Mesodermal cell (in vitro differentiated cells): ENCODE measurements at regions not wholly inside any gene's neighbourhood (a gene's known extent, or its start where the extent isn't known, plus 50 kb on each side); places are given as distances from the start of the nearest gene placed in this dataset.
A peak's percentile ranks its signal among the peaks of the same experiment; 100 is the strongest.

Experiments
- H3K27ac ChIP-seq: 2 replicates; pipeline ENCODE4 v1.7.0; 2013; ENCODE audit warnings: mild to moderate bottlenecking, low read depth, low read length, moderate library complexity; ENCODE audit not compliant: severe bottlenecking
- H3K36me3 ChIP-seq: 2 replicates; pipeline ENCODE4 v1.7.1; 2013; ENCODE audit warnings: mild to moderate bottlenecking, low read length, moderate library complexity; ENCODE audit not compliant: control insufficient read depth, insufficient read depth
- H3K4me1 ChIP-seq: one replicate; pipeline ENCODE4 v1.7.1; 2013; ENCODE audit warnings: mild to moderate bottlenecking, low read length; ENCODE audit not compliant: insufficient read depth, control insufficient read depth, poor library complexity, severe bottlenecking
- H3K4me3 ChIP-seq: 2 replicates; pipeline ENCODE4 v1.7.0; 2013; ENCODE audit warnings: low read length, control low read depth, mild to moderate bottlenecking; ENCODE audit not compliant: insufficient read depth, poor library complexity, severe bottlenecking; ENCODE audit errors: extremely low read depth
- H3K9me3 ChIP-seq: 2 replicates; pipeline ENCODE4 v1.7.1; 2013; ENCODE audit warnings: mild to moderate bottlenecking, low read length, moderate library complexity; ENCODE audit not compliant: control insufficient read depth
- WGBS, 2 experiments: methylation state at CpG; one replicate each; pipeline ENCODE4 v1.1.5; 2013; ENCODE audit warnings: missing lambda C conversion rate in 2 of 2; ENCODE audit not compliant: insufficient coverage in 2 of 2; 5-methylcytosine and 5-hydroxymethylcytosine counted together

DNA sequence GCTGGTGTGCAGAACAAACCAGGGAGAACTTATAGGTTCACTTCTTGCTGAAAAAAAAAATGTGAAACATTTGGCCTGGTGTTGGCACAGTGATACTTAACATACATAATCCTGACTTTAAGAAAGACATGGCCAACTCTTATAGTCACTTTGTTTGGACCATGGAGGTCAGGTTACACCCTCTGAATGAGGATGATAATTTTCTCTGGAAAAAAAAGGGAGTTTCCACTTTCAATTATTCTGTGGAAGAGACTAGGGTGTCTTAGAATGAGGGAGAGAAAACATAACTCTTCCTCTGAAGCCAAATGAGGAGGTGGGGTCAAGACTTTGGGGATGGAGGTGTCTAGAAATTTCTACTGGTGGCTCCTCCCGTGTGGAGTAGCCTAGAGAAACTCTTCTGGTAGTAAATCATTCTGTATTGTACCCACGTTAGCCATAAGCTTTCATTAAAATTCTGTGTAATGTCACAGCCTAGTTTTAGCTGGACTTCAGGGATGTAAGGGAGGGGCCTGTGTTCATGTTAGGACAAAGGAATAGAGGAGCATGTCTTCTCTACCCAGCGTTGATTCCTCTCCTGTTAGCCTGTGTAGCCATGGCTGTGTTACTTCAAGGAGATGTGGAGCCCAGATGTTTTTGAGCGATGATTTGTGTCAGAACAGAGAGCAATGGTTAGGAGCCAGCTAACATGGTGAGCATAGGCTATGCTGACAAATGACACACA lies 328.3 kb downstream of the GPAT3 start:
- no peaks in the 10 kb centered on the region for H3K9me3 ChIP-seq
- peaks cover 10% of the 10 kb centered on the region for H3K4me1 ChIP-seq
- no peak overlapping the region for H3K27ac ChIP-seq
- H3K4me3 ChIP-seq, result no peak overlapping the region
- 95 to 96% methylated on average over 2 to 4 of the region's 4 CpGs for WGBS, 2 experiments
- no peaks in the 10 kb centered on the region for H3K36me3 ChIP-seq

DNA sequence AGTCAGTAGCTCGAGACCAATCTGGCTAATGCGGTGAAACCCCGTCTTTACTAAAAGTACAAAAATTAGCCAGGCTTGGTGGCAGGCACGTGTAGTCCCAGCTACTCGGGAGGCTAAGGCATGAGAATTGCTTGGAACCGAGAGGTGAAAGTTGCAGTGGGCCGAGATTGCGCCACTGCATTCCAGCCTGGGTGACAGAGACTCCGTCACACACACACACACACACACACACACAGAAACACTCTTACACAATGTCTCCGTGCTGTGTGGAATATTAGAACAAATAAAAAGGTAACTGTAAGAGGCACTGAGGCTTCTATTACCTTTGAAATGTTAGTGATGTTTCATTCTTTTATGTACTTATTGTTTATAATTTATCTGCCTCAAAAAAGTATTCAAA lies 326.6 kb downstream of the GPAT3 start:
- no peaks in the 10 kb centered on the region for H3K9me3 ChIP-seq
- WGBS, 2 experiments, result 84 to 96% methylated on average over 4 to 6 of the region's 10 CpGs
- H3K36me3 ChIP-seq, result no peaks in the 10 kb centered on the region
- no peak overlapping the region for H3K27ac ChIP-seq
- H3K4me1 ChIP-seq, result peaks cover 17% of the 10 kb centered on the region
- H3K4me3 ChIP-seq, result no peak overlapping the region

DNA sequence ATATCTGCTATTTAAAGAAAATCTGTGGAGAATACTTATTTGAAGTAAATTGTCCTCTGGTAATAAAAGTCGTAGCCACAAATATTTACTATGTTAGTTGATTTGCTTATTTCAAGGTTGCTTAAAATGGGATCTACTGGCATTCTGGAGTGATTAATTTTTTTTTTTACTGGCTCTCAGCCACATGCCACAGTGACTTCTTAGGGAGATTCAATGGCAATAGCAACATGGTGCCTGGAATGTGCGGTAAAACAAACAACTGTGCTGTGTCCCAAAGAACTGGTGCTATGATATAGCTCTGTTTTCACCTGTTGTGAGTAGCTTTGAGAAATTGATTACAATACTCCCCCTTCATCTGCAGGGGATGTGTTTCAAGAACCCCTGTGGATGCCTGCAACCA lies 324.3 kb downstream of the GPAT3 start:
- Histone ChIP-seq H3K36me3 (no peaks in the 10 kb centered on the region), H3K9me3 (no peaks in the 10 kb centered on the region), H3K4me1 (peaks cover 21% of the 10 kb centered on the region), H3K4me3 (no peak overlapping the region), H3K27ac (no peak overlapping the region)
- WGBS, 2 experiments, result 83 to 100% methylated on average over 1 of the region's 2 CpGs

DNA sequence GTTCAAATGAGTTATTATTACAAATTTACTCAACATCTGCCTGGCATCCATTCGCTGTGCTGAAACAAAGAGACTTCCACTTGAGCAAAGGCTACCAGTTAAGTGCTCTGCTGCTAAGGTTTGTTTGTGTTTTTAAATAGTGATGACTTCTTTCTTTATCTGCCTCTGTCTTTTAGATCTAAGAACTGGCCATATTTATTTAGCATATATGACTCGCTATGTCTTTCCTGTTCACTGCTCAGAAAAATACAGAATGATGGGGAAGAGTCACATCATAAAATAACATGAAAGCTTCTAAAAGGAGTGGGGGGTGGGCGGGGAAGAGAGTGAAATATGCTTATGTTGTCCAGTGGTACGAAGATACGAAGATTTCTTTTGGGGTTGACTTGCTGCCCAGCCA lies 322.2 kb downstream of the GPAT3 start:
- Histone ChIP-seq H3K27ac (peak overlapping the region; percentile 18), H3K4me1 (peaks cover 35% of the 10 kb centered on the region), H3K9me3 (no peaks in the 10 kb centered on the region), H3K4me3 (no peak overlapping the region), H3K36me3 (no peaks in the 10 kb centered on the region)
- 94% methylated on average over 2 of the region's 5 CpGs; no CpG with 5 or more reads in 1 of the 2 experiments for WGBS, 2 experiments

DNA sequence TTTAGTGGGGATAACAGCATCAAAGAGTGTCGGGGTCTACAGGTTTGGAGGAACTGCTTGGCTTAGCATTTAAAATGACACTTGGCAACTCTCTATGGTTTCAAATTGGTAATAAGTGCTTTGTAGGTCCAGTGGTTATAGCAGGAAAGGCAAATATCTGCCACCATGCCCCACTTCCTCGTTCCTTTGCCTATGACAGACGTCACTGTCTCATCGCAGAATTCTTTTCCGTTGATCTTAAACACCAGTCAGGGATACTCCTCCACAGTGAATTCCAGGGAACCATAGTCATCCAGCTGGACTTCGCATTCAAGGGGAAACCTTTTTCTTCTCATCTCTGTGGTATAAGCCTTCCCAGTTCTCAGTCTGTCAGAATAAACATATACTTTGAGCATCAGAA lies 319.1 kb downstream of the GPAT3 start:
- H3K4me1 ChIP-seq, result peaks cover 55% of the 10 kb centered on the region
- no peaks in the 10 kb centered on the region for H3K36me3 ChIP-seq
- no peak overlapping the region for H3K4me3 ChIP-seq
- H3K9me3 ChIP-seq, result no peaks in the 10 kb centered on the region
- WGBS, 2 experiments, result 64 to 66% methylated on average over 5 to 6 of the region's 6 CpGs
- peak overlapping the region; percentile 54 for H3K27ac ChIP-seq

DNA sequence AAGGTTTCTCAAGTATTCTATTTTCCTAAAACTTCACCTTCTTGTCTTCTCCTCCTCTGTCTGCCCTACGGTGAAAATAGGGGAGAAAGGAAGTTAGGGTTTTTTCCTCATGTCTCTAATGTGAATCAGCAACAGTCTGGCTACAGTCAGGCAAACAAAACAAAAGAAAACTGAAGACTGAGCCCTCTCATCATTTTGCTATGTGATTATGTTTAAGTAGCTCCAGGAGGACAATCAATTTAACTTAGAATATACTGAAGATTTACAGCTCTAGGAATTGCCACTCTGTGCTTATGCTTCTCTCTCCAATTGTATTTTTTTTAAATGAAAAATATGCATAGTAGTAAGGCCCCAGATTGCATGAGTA lies 316.2 kb downstream of the GPAT3 start:
- WGBS, 2 experiments, result no CpG with 5 or more reads among the region's 1 CpG

DNA sequence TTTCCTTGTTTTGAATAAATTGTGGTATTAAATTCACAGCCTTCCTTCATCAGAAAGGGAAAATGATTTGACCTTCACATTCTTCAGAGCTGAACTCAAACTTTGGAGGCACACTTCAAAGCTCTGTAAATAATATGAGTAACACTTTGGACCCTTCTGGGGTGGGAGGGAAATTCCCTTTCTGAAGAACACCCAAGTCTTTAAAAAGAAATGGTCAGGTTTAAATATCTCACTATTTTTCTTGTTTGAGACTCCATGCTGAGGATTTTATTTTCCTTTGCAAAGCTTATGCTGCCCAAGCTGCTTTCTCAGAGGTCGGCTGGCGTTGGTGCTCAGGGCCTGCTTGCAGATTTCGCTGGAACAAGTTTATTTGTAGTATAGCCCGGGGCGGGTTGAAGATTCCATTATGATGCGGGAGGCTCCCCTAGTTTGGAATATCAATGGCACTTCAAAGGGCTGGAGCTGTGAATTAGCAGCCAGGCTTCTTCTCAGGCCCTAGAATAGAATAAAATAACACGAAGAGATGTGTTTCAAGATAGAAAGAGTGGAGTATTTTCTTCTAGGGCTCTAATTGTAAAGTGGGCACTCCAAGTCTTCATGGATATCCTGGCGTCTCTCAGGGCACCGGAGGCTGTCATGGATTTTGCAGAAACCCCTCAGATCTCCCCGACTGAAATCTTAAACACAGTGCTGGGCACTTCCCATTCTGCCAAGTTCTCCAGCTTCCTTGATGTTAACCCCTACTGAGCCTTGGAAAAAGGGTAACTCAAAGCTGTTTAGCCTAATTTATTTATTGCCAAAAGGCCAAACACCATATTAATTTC lies 315.6 kb downstream of the GPAT3 start:
- Histone ChIP-seq H3K36me3 (no peaks in the 10 kb centered on the region), H3K9me3 (no peaks in the 10 kb centered on the region), H3K4me3 (no peak overlapping the region), H3K27ac (peak overlapping the region; percentile 89), H3K4me1 (peaks cover 46% of the 10 kb centered on the region)
- WGBS, 2 experiments, result 17 to 23% methylated on average over 8 to 10 of the region's 10 CpGs

More for the DNA sequence above, 316.2 kb downstream of the GPAT3 start:
- Histone ChIP-seq H3K4me1 (peaks cover 46% of the 10 kb centered on the region), H3K27ac (peak overlapping the region; percentile 89), H3K9me3 (no peaks in the 10 kb centered on the region), H3K36me3 (no peaks in the 10 kb centered on the region), H3K4me3 (no peak overlapping the region)

DNA sequence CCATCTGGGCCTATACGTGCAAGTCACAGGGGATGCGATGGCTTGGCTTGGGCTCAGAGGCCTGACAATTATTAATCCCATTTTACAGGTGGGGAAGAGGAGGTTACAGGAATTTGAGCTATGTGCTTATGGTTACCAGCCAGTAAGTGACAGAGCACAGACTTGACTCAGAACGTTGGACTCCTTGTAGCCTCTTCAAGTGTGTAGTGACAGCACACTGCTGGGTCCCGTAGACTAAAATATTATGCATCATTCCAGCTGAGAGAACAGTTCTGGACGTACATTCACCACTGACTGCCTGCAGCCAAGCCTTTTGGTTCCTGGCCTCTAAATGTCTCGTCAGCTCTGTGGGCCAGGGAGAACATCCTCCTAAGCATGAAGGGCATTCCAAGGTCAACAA lies 314.5 kb downstream of the GPAT3 start:
- 71 to 88% methylated on average over 3 to 4 of the region's 6 CpGs for WGBS, 2 experiments
- no peak overlapping the region for H3K27ac ChIP-seq
- no peaks in the 10 kb centered on the region for H3K36me3 ChIP-seq
- H3K9me3 ChIP-seq, result no peaks in the 10 kb centered on the region
- H3K4me3 ChIP-seq, result no peak overlapping the region
- peaks cover 39% of the 10 kb centered on the region for H3K4me1 ChIP-seq

DNA sequence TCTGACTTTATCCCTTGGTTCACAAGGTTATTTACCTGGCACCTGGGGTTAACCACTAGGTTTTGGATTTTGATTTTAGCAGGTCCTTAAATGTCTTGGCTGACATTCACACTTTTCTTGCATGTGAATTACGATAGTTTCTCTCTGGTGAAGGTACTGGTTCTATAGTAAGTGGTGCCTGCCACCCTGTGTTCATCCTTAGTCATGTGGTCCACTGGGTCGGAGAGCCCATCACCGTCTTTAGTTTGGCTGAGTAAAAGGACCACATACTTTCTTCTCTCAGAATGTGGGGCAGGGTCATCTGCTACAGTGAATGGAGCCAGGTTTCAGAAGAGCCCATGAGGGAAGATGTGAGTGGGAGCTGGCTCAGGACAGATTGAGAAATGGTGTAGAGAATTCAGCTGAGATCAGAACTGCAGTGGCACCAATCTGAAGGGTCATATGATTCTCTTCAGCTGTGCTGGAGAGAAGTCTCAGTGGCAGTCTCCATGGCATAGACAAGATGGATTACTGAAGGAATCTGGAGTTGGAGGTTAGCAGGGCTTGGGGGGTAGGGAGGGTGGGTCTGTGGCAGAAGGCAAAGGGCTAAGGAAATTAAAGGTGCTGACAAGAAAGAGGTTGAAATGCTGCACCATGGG lies 310.4 kb downstream of the GPAT3 start:
- 90 to 100% methylated on average over 1 to 2 of the region's 3 CpGs for WGBS, 2 experiments
- Histone ChIP-seq H3K4me1 (peaks cover 7% of the 10 kb centered on the region), H3K27ac (no peak overlapping the region), H3K9me3 (no peaks in the 10 kb centered on the region), H3K36me3 (no peaks in the 10 kb centered on the region), H3K4me3 (no peak overlapping the region)

DNA sequence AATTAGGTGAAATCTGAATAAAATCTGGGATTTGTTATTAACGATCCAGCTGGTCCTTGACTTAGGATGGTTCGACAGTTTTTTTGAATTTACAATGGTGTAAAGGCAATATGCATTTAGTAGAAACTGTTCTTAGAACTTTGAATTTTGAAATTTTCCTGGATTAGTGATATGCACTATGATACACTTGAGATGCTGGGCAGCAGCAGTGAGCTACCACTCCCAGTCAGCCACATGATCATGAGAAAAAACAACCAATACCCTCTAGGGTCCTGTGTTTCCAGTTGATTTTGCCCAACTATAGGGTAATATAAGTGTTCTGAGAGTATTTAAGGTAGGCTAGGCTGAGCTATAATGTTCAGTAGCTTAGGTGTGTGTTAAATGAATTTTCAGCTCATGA lies 303.7 kb downstream of the GPAT3 start:
- 91 to 100% methylated on average over 1 to 2 of the region's 2 CpGs for WGBS, 2 experiments
- H3K4me3 ChIP-seq, result no peak overlapping the region
- H3K27ac ChIP-seq, result no peak overlapping the region
- no peaks in the 10 kb centered on the region for H3K4me1 ChIP-seq
- H3K9me3 ChIP-seq, result no peaks in the 10 kb centered on the region
- no peaks in the 10 kb centered on the region for H3K36me3 ChIP-seq
